Body of pancreas (tissue), 4 donors: ENCODE measurements at regions not wholly inside any gene's neighbourhood (a gene's known extent, or its start where the extent isn't known, plus 50 kb on each side); places are given as distances from the start of the nearest gene placed in this dataset.

Experiments used
- CTCF ChIP-seq, 7 experiments: fragments of 450-650 bp in 4 of 7; fragments of 200-600 bp in 3 of 7; sonication (generic) in 3 of 7; IDR thresholded peaks; one replicate each; pipeline ENCODE4 v1.5.1; 2016 to 2019; ENCODE audit warnings: antibody characterized with exemption in 7 of 7
- POLR2A ChIP-seq, 3 donors: fragments of 450-650 bp; IDR thresholded peaks; one replicate each; pipeline ENCODE4 v1.6.1; 2016; ENCODE audit warnings: antibody characterized with exemption in 3 of 3, mild to moderate bottlenecking in 2 of 3

DNA sequence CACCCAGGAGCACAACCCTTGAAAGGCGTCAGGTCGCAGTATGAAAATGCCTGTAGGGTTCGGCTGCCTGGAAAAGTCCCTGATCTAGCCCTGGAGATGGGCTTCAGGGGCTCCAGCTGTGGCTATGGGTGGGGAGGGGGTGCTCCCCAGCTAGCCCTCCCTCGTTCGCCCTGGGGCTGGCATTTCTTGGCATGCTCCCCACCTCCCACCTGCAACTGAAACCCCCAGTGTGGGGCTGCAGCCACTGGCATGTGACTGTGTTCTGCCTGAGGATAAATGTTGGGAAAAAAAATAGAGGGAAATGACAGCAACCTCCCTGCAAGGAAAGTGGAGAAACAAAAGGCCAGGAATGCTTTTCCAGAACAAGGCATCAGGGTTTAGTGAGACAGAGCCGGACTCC lies 109.2 kb downstream of the COPS8 start:
- TF ChIP-seq CTCF (IDR thresholded peaks at IDR 0.05), result no peak
- no peak for TF ChIP-seq POLR2A (IDR thresholded peaks at IDR 0.05)
